Neural cell (in vitro differentiated cells): ENCODE measurements at regions not wholly inside any gene's neighbourhood (a gene's known extent, or its start where the extent isn't known, plus 50 kb on each side); places are given as distances from the start of the nearest gene placed in this dataset.

Source experiments
- H2AFZ ChIP-seq: fragments of 200-600, 300-800 bp; sonication (generic), shearing (Covaris generic); 2 replicates; pipeline ENCODE4 v1.6.0; 2014; ENCODE audit warnings: low read depth, mild to moderate bottlenecking, antibody characterized with exemption, low read length, moderate library complexity
- H3F3A ChIP-seq: fragments of 200-600 bp; shearing (Covaris generic); 2 replicates; pipeline ENCODE4 v1.6.1; 2016; ENCODE audit warnings: mild to moderate bottlenecking, moderate library complexity, mixed read lengths, antibody characterized with exemption, low read length; ENCODE audit not compliant: insufficient read depth, poor library complexity, severe bottlenecking
- H3K27ac ChIP-seq: fragments of 200-600, 300-800 bp; sonication (generic), shearing (Covaris generic); 2 replicates; pipeline ENCODE4 v1.5.1; 2014; ENCODE audit warnings: mild to moderate bottlenecking, low read length, moderate library complexity
- H3K27me3 ChIP-seq: fragments of 300-800, 200-600 bp; sonication (generic), shearing (Covaris generic); 2 replicates; pipeline ENCODE4 v1.6.0; 2014; ENCODE audit warnings: mild to moderate bottlenecking, low read depth, low read length, moderate library complexity; ENCODE audit not compliant: insufficient read depth
- H3K36me3 ChIP-seq: fragments of 300-800, 200-600 bp; sonication (generic), shearing (Covaris generic); 2 replicates; pipeline ENCODE4 v1.5.1; 2014; ENCODE audit warnings: mild to moderate bottlenecking, antibody characterized with exemption, low read length, moderate library complexity; ENCODE audit not compliant: insufficient read depth
- H3K4me2 ChIP-seq: fragments of 300-800, 200-600 bp; sonication (generic), shearing (Covaris generic); 2 replicates; pipeline ENCODE4 v1.6.0; 2014; ENCODE audit warnings: mild to moderate bottlenecking, low read length
- H3K4me3 ChIP-seq: fragments of 300-800, 200-600 bp; sonication (generic), shearing (Covaris generic); 2 replicates; pipeline ENCODE4 v1.5.1; 2014; ENCODE audit warnings: mild to moderate bottlenecking, low read length, moderate library complexity
- H3K79me2 ChIP-seq: fragments of 200-600 bp; shearing (Covaris generic); replicated peaks from 2 replicates; pipeline ENCODE4 v1.6.0; 2014; ENCODE audit warnings: mild to moderate bottlenecking, low read length, moderate library complexity; ENCODE audit not compliant: insufficient read depth
- H3K9ac ChIP-seq: fragments of 300-800, 200-600 bp; sonication (generic), shearing (Covaris generic); 2 replicates; pipeline ENCODE4 v1.6.1; 2016; ENCODE audit warnings: mild to moderate bottlenecking, low read length, mixed read lengths
- H3K9me2 ChIP-seq: fragments of 200-600 bp; shearing (Covaris generic); 2 replicates; pipeline ENCODE4 v1.6.1; 2016; ENCODE audit warnings: mild to moderate bottlenecking, low read length, mixed read lengths; ENCODE audit not compliant: insufficient read depth
- H3K9me3 ChIP-seq: fragments of 200-600, 300-800 bp; sonication (generic), shearing (Covaris generic); 2 replicates; pipeline ENCODE4 v1.6.1; 2016; ENCODE audit warnings: mild to moderate bottlenecking, mixed run types, low read length, moderate library complexity, mixed read lengths
- H4K20me1 ChIP-seq: fragments of 200-600 bp; shearing (Covaris generic); 2 replicates; pipeline ENCODE4 v1.6.1; 2016; ENCODE audit warnings: mild to moderate bottlenecking, mixed run types; ENCODE audit not compliant: insufficient read depth
- EP300 ChIP-seq: fragments of 450-650 bp; conservative IDR thresholded peaks from 2 replicates; pipeline ENCODE4 v1.6.1; 2014; ENCODE audit warnings: antibody characterized with exemption, mild to moderate bottlenecking, moderate library complexity; ENCODE audit not compliant: poor library complexity, severe bottlenecking
- EZH2 ChIP-seq: fragments of 200-600, 300-800 bp; shearing (Covaris generic), sonication (generic); IDR thresholded peaks from 2 replicates; pipeline ENCODE4 v1.6.1; 2014; ENCODE audit warnings: antibody characterized with exemption, low read length, borderline replicate concordance, mild to moderate bottlenecking; ENCODE audit not compliant: insufficient read depth, poor library complexity, severe bottlenecking
- MXI1 ChIP-seq: fragments of 450-650 bp; conservative IDR thresholded peaks from 2 replicates; pipeline ENCODE4 v1.6.1; 2014; ENCODE audit warnings: antibody characterized with exemption, mild to moderate bottlenecking; ENCODE audit not compliant: poor library complexity, severe bottlenecking
- POLR2AphosphoS5 ChIP-seq: IDR thresholded peaks from 2 replicates; pipeline ENCODE4 v1.6.1; 2012
- RAD21 ChIP-seq: fragments of 450-650 bp; conservative IDR thresholded peaks from 2 replicates; pipeline ENCODE4 v1.6.1; 2014; ENCODE audit warnings: antibody characterized with exemption, mild to moderate bottlenecking, moderate library complexity
- SMC3 ChIP-seq: fragments of 450-650 bp; conservative IDR thresholded peaks from 2 replicates; pipeline ENCODE4 v1.6.1; 2014; ENCODE audit warnings: antibody characterized with exemption, mild to moderate bottlenecking, moderate library complexity; ENCODE audit not compliant: poor library complexity
- TAF1 ChIP-seq: IDR thresholded peaks from 2 replicates; pipeline ENCODE4 v1.6.1; 2012; ENCODE audit warnings: low read depth
- TF ChIP-seq, protein P1 (sequence below): fragments of 450-650 bp; IDR thresholded peaks from 2 replicates; pipeline ENCODE4 v1.5.1; 2014; ENCODE audit warnings: antibody characterized with exemption, mild to moderate bottlenecking, moderate library complexity; ENCODE audit not compliant: poor library complexity, severe bottlenecking
- TF ChIP-seq, protein P2 (sequence below): IDR thresholded peaks from 2 replicates; pipeline ENCODE4 v1.6.1; 2012; ENCODE audit warnings: borderline replicate concordance

DNA sequence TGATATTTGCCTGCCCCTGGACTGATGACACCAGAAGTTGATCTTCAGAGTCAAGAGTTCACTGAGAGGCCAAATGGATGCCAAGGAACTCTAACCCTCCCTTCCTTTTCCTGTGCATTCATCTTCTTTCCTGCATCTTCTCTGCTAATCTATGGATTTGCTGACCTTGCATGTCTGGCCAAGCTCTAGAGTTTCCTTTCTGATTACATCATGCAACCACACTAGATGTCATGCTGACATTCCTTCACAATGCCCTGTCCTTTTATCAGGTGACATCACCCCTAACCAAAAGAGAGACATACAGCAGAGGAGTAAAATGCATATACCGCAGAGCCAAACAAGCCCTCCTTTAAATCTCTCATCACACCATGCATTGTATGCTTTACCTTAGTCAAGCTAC is 487.6 kb downstream of the TFAP2A start:
- no peak for TF ChIP-seq MXI1
- no peak for TF ChIP-seq TAF1
- TF ChIP-seq, protein P1, sequence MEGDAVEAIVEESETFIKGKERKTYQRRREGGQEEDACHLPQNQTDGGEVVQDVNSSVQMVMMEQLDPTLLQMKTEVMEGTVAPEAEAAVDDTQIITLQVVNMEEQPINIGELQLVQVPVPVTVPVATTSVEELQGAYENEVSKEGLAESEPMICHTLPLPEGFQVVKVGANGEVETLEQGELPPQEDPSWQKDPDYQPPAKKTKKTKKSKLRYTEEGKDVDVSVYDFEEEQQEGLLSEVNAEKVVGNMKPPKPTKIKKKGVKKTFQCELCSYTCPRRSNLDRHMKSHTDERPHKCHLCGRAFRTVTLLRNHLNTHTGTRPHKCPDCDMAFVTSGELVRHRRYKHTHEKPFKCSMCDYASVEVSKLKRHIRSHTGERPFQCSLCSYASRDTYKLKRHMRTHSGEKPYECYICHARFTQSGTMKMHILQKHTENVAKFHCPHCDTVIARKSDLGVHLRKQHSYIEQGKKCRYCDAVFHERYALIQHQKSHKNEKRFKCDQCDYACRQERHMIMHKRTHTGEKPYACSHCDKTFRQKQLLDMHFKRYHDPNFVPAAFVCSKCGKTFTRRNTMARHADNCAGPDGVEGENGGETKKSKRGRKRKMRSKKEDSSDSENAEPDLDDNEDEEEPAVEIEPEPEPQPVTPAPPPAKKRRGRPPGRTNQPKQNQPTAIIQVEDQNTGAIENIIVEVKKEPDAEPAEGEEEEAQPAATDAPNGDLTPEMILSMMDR, result no peak
- TF ChIP-seq RAD21, result no peak
- TF ChIP-seq EP300, result no peak
- no peak for TF ChIP-seq EZH2
- no peak for TF ChIP-seq POLR2AphosphoS5
- no peak for TF ChIP-seq SMC3
- TF ChIP-seq, protein P2, sequence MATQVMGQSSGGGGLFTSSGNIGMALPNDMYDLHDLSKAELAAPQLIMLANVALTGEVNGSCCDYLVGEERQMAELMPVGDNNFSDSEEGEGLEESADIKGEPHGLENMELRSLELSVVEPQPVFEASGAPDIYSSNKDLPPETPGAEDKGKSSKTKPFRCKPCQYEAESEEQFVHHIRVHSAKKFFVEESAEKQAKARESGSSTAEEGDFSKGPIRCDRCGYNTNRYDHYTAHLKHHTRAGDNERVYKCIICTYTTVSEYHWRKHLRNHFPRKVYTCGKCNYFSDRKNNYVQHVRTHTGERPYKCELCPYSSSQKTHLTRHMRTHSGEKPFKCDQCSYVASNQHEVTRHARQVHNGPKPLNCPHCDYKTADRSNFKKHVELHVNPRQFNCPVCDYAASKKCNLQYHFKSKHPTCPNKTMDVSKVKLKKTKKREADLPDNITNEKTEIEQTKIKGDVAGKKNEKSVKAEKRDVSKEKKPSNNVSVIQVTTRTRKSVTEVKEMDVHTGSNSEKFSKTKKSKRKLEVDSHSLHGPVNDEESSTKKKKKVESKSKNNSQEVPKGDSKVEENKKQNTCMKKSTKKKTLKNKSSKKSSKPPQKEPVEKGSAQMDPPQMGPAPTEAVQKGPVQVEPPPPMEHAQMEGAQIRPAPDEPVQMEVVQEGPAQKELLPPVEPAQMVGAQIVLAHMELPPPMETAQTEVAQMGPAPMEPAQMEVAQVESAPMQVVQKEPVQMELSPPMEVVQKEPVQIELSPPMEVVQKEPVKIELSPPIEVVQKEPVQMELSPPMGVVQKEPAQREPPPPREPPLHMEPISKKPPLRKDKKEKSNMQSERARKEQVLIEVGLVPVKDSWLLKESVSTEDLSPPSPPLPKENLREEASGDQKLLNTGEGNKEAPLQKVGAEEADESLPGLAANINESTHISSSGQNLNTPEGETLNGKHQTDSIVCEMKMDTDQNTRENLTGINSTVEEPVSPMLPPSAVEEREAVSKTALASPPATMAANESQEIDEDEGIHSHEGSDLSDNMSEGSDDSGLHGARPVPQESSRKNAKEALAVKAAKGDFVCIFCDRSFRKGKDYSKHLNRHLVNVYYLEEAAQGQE, result no peak
- no peaks in the 10 kb centered on the region for H3K27me3 ChIP-seq
- no peaks in the 10 kb centered on the region for H3K9me2 ChIP-seq
- H4K20me1 ChIP-seq, result no peaks in the 10 kb centered on the region
- no peak overlapping the region for H3K9ac ChIP-seq
- H3K4me2 ChIP-seq, result no peak overlapping the region
- H3K4me3 ChIP-seq, result no peak overlapping the region
- H2AFZ ChIP-seq, result no peak overlapping the region
- no peak overlapping the region for H3K27ac ChIP-seq
- no peaks in the 10 kb centered on the region for H3K79me2 ChIP-seq
- no peaks in the 10 kb centered on the region for H3F3A ChIP-seq
- no peaks in the 10 kb centered on the region for H3K36me3 ChIP-seq
- H3K9me3 ChIP-seq, result no peaks in the 10 kb centered on the region

DNA sequence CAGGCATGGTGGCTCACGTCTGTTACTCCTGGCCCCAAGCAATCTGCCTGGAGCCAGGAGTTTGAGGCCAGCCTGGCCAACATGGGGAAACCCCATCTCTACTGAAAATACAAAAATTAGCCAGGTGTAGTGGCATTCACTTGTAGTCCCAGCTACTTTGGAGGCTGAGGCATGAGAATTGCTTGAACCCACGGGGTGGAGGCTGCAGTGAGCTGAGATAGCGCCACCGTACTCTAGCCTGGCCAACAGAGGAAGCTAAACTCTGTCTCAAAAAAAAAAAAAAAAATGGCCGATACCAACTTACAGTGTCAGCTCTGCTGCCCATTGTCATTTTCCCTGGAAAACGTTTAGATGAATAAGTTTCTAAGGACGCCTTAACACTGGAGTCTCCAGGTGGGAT is 489.9 kb downstream of the TFAP2A start:
- no peak overlapping the region for H3K27ac ChIP-seq
- H3K36me3 ChIP-seq, result no peaks in the 10 kb centered on the region
- no peaks in the 10 kb centered on the region for H4K20me1 ChIP-seq
- no peak overlapping the region for H3K4me2 ChIP-seq
- H3K9me2 ChIP-seq, result no peaks in the 10 kb centered on the region
- no peaks in the 10 kb centered on the region for H3F3A ChIP-seq
- H2AFZ ChIP-seq, result no peak overlapping the region
- no peak overlapping the region for H3K9ac ChIP-seq
- no peaks in the 10 kb centered on the region for H3K27me3 ChIP-seq
- H3K4me3 ChIP-seq, result no peak overlapping the region
- no peaks in the 10 kb centered on the region for H3K79me2 ChIP-seq
- H3K9me3 ChIP-seq, result no peaks in the 10 kb centered on the region
- no peak for TF ChIP-seq POLR2AphosphoS5
- no peak for TF ChIP-seq EP300
- no peak for TF ChIP-seq RAD21

DNA sequence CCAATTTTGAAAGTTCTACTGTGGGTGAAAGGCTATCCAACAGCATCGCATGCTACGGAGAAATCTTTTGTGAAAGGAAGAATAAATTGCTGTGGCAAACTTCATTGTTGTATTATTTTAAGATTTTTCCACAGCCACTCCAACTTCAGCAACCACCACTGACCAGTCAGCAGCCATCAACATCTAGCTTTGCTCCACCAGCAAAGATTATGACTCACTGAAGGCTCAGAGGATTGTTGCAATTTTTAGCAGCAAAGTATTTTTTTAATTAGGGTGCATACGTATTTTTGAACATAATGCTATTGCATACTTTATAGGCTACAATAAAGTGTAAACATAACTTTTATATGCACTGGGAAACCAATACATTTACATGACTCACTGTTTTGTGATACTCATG is 493.5 kb downstream of the TFAP2A start:
- Histone ChIP-seq H3K9me2 (no peaks in the 10 kb centered on the region), H2AFZ (no peak overlapping the region), H3F3A (no peaks in the 10 kb centered on the region), H3K27ac (no peak overlapping the region), H3K9me3 (no peaks in the 10 kb centered on the region), H3K79me2 (no peaks in the 10 kb centered on the region), H3K4me3 (no peak overlapping the region), H3K36me3 (no peaks in the 10 kb centered on the region), H4K20me1 (no peaks in the 10 kb centered on the region), H3K27me3 (no peaks in the 10 kb centered on the region), H3K4me2 (no peak overlapping the region), H3K9ac (no peak overlapping the region)
- TF ChIP-seq MXI1 (no peak), EP300 (no peak), SMC3 (no peak)
